Naive thymus-derived CD4-positive, alpha-beta T cell (primary cell): ENCODE measurements at regions not wholly inside any gene's neighbourhood (a gene's known extent, or its start where the extent isn't known, plus 50 kb on each side); places are given as distances from the start of the nearest gene placed in this dataset.
A peak's percentile ranks its signal among the peaks of the same experiment; 100 is the strongest.

Experiments used
- ATAC-seq: fragments of 150-1000 bp; cut with Tn5 transposase; 2 replicates; pipeline ENCODE4 v1.10.0; 2021; ENCODE audit warnings: mild to moderate bottlenecking, moderate library complexity
- CTCF ChIA-PET: fragments of 350-600 bp; sonication (Branson Sonifier 250); formaldehyde crosslinking; loops from one replicate; lab custom pipeline; 2021; ENCODE audit warnings: antibody characterized with exemption; lab: Charles Lee
- POLR2A ChIA-PET: fragments of 350-600 bp; sonication (Branson Sonifier 250); formaldehyde crosslinking; loops from one replicate; lab custom pipeline; 2021; ENCODE audit warnings: antibody characterized with exemption, inconsistent platforms; lab: Charles Lee
- DNase-seq, 9 donors: peaks; one replicate each; pipeline versions ENCODE4 v3.0.0 to v3.0.0-alpha.2; 2020 to 2022; ENCODE audit warnings: mixed read lengths in 1 of 9
- H3K27ac ChIP-seq: one replicate; pipeline ENCODE4 v1.7.0; 2013; ENCODE audit warnings: mild to moderate bottlenecking, low read depth, low read length, moderate library complexity
- H3K27me3 ChIP-seq, 2 donors: one replicate each; pipeline ENCODE4 v1.7.0; 2013; ENCODE audit warnings: low read length in 2 of 2, mild to moderate bottlenecking in 2 of 2, moderate library complexity in 2 of 2; ENCODE audit not compliant: control insufficient read depth in 2 of 2, insufficient read depth in 2 of 2
- H3K36me3 ChIP-seq, 3 experiments: 1 replicate in 2 of 3; 2 replicates in 1 of 3; pipeline ENCODE4 v1.7.0; 2013; ENCODE audit warnings: low read length in 3 of 3, mild to moderate bottlenecking in 3 of 3, moderate library complexity in 1 of 3; ENCODE audit not compliant: insufficient read depth in 3 of 3, control insufficient read depth in 2 of 3
- H3K4me1 ChIP-seq, 2 donors: one replicate each; pipeline ENCODE4 v1.7.0; 2013; ENCODE audit warnings: low read length in 2 of 2, mild to moderate bottlenecking in 2 of 2, moderate library complexity in 1 of 2; ENCODE audit not compliant: control insufficient read depth in 2 of 2, insufficient read depth in 2 of 2
- H3K4me3 ChIP-seq: 2 replicates; pipeline ENCODE4 v1.7.0; 2013; ENCODE audit warnings: mild to moderate bottlenecking, low read length
- H3K9me3 ChIP-seq, 3 experiments: 1 replicate in 2 of 3; 2 replicates in 1 of 3; pipeline ENCODE4 v1.7.0; 2013; ENCODE audit warnings: low read length in 3 of 3; ENCODE audit not compliant: control insufficient read depth in 2 of 3
- H3K27ac Mint-ChIP-seq, 9 donors: one replicate each; pipeline ENCODE4 v1.8.0; 2020 to 2022; ENCODE audit warnings: mixed read lengths in 9 of 9, mild to moderate bottlenecking in 8 of 9, moderate library complexity in 5 of 9, inconsistent platforms in 2 of 9
- H3K27me3 Mint-ChIP-seq, 5 donors: one replicate each; pipeline ENCODE4 v1.8.0; 2021 to 2022; ENCODE audit warnings: mixed read lengths in 5 of 5, mild to moderate bottlenecking in 1 of 5
- H3K36me3 Mint-ChIP-seq, 5 donors: one replicate each; pipeline ENCODE4 v1.8.0; 2020 to 2022; ENCODE audit warnings: mixed read lengths in 5 of 5, mild to moderate bottlenecking in 3 of 5, inconsistent platforms in 1 of 5
- H3K4me1 Mint-ChIP-seq, 7 donors: one replicate each; pipeline ENCODE4 v1.8.0; 2020 to 2022; ENCODE audit warnings: mixed read lengths in 7 of 7, mild to moderate bottlenecking in 3 of 7, inconsistent platforms in 1 of 7
- H3K4me3 Mint-ChIP-seq, 10 donors: one replicate each; pipeline ENCODE4 v1.8.0; 2020 to 2022; ENCODE audit warnings: mild to moderate bottlenecking in 10 of 10, mixed read lengths in 10 of 10, moderate library complexity in 6 of 10, inconsistent platforms in 2 of 10
- H3K9me3 Mint-ChIP-seq, 11 donors: one replicate each; pipeline ENCODE4 v1.8.0; 2020 to 2022; ENCODE audit warnings: mixed read lengths in 11 of 11, mild to moderate bottlenecking in 4 of 11, inconsistent platforms in 1 of 11, moderate library complexity in 1 of 11
- intact Hi-C, 2 donors: fragments of 100-400 bp; cut with micrococcal nuclease; formaldehyde crosslinking; loops; one replicate each; pipeline ENCODE4 v1.15.1; 2023

- H3K27ac ChIP-seq = no peak overlapping the region
- H3K27me3 ChIP-seq = no peaks in the 10 kb centered on the region
- ATAC-seq (no peak), DNase-seq (peak in 1 of 9 donors; percentile 1)
- H3K27ac Mint-ChIP-seq = no peak overlapping the region
- no peaks in the 10 kb centered on the region for H3K4me1 Mint-ChIP-seq
- H3K4me1 ChIP-seq = no peaks in the 10 kb centered on the region
- ChIA-PET POLR2A (no interaction called here), CTCF (no interaction called here)
- no peaks in the 10 kb centered on the region for H3K9me3 ChIP-seq
- no peak overlapping the region for H3K4me3 ChIP-seq
- intact Hi-C loops = loop anchor here in 1 of 2 donors (10.0 kb wide), 1 partner anchor 202 kb away; no protein-coding TSS in a partner anchor
- no peaks in the 10 kb centered on the region for H3K36me3 Mint-ChIP-seq
- H3K9me3 Mint-ChIP-seq = peaks cover 0 to 3% (median 0%) of the 10 kb centered on the region in 11 donors
- no peak overlapping the region for H3K4me3 Mint-ChIP-seq
- H3K36me3 ChIP-seq = no peaks in the 10 kb centered on the region
- peaks cover 0 to 4% (median 0%) of the 10 kb centered on the region in 5 donors for H3K27me3 Mint-ChIP-seq
Observed at GRCh38 chr18:34122724-34123334, 101.9 kb downstream of the NOL4 start.

GRCh38 chr18:34121200-34121721 is 103.5 kb downstream of the NOL4 start:
- peaks cover 0 to 4% (median 0%) of the 10 kb centered on the region in 5 donors for H3K27me3 Mint-ChIP-seq
- H3K9me3 Mint-ChIP-seq = peaks cover 0 to 3% (median 0%) of the 10 kb centered on the region in 11 donors
- intact Hi-C loops = loop anchor here in 1 of 2 donors (10.0 kb wide), 1 partner anchor 204 kb away; no protein-coding TSS in a partner anchor
- Histone ChIP-seq H3K9me3 (no peaks in the 10 kb centered on the region), H3K4me1 (no peaks in the 10 kb centered on the region), H3K27me3 (no peaks in the 10 kb centered on the region), H3K4me3 (no peak overlapping the region), H3K36me3 (no peaks in the 10 kb centered on the region), H3K27ac (no peak overlapping the region)
- no peak overlapping the region for H3K27ac Mint-ChIP-seq
- no peaks in the 10 kb centered on the region for H3K4me1 Mint-ChIP-seq
- DNase-seq (no peak), ATAC-seq (no peak)
- ChIA-PET CTCF (interaction anchor here (0.6 kb wide), 1 partner anchor 71 kb away, joined by 3 read pairs; no protein-coding TSS in a partner anchor), POLR2A (no interaction called here)
- H3K36me3 Mint-ChIP-seq = no peaks in the 10 kb centered on the region
- H3K4me3 Mint-ChIP-seq = no peak overlapping the region

GRCh38 chr18:34120294-34120693 is 104.4 kb downstream of the NOL4 start:
- Histone ChIP-seq H3K36me3 (no peaks in the 10 kb centered on the region), H3K27ac (no peak overlapping the region), H3K9me3 (no peaks in the 10 kb centered on the region), H3K4me3 (no peak overlapping the region), H3K4me1 (no peaks in the 10 kb centered on the region), H3K27me3 (no peaks in the 10 kb centered on the region)
- H3K27ac Mint-ChIP-seq = no peak overlapping the region
- no peaks in the 10 kb centered on the region for H3K4me1 Mint-ChIP-seq
- CTCF ChIA-PET = no interaction called here
- peaks cover 0 to 4% (median 0%) of the 10 kb centered on the region in 5 donors for H3K27me3 Mint-ChIP-seq
- no peak overlapping the region for H3K4me3 Mint-ChIP-seq
- intact Hi-C loops = loop anchor here in 1 of 2 donors (10.0 kb wide), 1 partner anchor 205 kb away; no protein-coding TSS in a partner anchor
- no peaks in the 10 kb centered on the region for H3K9me3 Mint-ChIP-seq
- ATAC-seq (no peak), DNase-seq (no peak)
- POLR2A ChIA-PET = no interaction called here
- H3K36me3 Mint-ChIP-seq = no peaks in the 10 kb centered on the region

- H3K27me3 Mint-ChIP-seq = peaks cover 0 to 4% (median 0%) of the 10 kb centered on the region in 5 donors
- no peaks in the 10 kb centered on the region for H3K27me3 ChIP-seq
- H3K36me3 ChIP-seq = no peaks in the 10 kb centered on the region
- peaks cover 0 to 3% (median 0%) of the 10 kb centered on the region in 11 donors for H3K9me3 Mint-ChIP-seq
- CTCF ChIA-PET = interaction anchor here (0.9 kb wide), 1 partner anchor 21 kb away, joined by 4 read pairs; no protein-coding TSS in a partner anchor
- no peaks in the 10 kb centered on the region for H3K36me3 Mint-ChIP-seq
- no peak overlapping the region for H3K4me3 Mint-ChIP-seq
- POLR2A ChIA-PET = no interaction called here
- ATAC-seq = no peak
- H3K9me3 ChIP-seq = no peaks in the 10 kb centered on the region
- no peak overlapping the region for H3K27ac ChIP-seq
- no peak overlapping the region for H3K4me3 ChIP-seq
- no peaks in the 10 kb centered on the region for H3K4me1 Mint-ChIP-seq
- H3K27ac Mint-ChIP-seq = no peak overlapping the region
- DNase-seq = no peak
- no peaks in the 10 kb centered on the region for H3K4me1 ChIP-seq
- intact Hi-C loops = no loop called here
Observed at GRCh38 chr18:34117319-34117718, 107.4 kb downstream of the NOL4 start.

GRCh38 chr18:34115409-34116081 is 109.2 kb downstream of the NOL4 start:
- H3K4me1 Mint-ChIP-seq = no peaks in the 10 kb centered on the region
- DNase-seq (no peak), ATAC-seq (no peak)
- H3K36me3 ChIP-seq = no peaks in the 10 kb centered on the region
- H3K27me3 ChIP-seq = no peaks in the 10 kb centered on the region
- H3K27ac Mint-ChIP-seq = no peak overlapping the region
- H3K27ac ChIP-seq = no peak overlapping the region
- ChIA-PET CTCF (no interaction called here), POLR2A (no interaction called here)
- H3K36me3 Mint-ChIP-seq = no peaks in the 10 kb centered on the region
- no peaks in the 10 kb centered on the region for H3K4me1 ChIP-seq
- H3K27me3 Mint-ChIP-seq = peaks cover 0 to 4% (median 0%) of the 10 kb centered on the region in 5 donors
- H3K4me3 ChIP-seq = no peak overlapping the region
- peaks cover 0 to 11% (median 0%) of the 10 kb centered on the region in 11 donors for H3K9me3 Mint-ChIP-seq
- no peaks in the 10 kb centered on the region for H3K9me3 ChIP-seq
- H3K4me3 Mint-ChIP-seq = no peak overlapping the region
- intact Hi-C loops = no loop called here

GRCh38 chr18:34114996-34115395 is 109.7 kb downstream of the NOL4 start:
- intact Hi-C loops = no loop called here
- Mint-ChIP-seq H3K27ac (no peak overlapping the region), H3K36me3 (no peaks in the 10 kb centered on the region), H3K27me3 (peaks cover 0 to 4% (median 0%) of the 10 kb centered on the region in 5 donors), H3K4me1 (no peaks in the 10 kb centered on the region), H3K9me3 (peaks cover 0 to 12% (median 0%) of the 10 kb centered on the region in 11 donors), H3K4me3 (no peak overlapping the region)
- ChIA-PET POLR2A (no interaction called here), CTCF (no interaction called here)
- DNase-seq (no peak), ATAC-seq (no peak)
- Histone ChIP-seq H3K4me3 (no peak overlapping the region), H3K27ac (no peak overlapping the region), H3K9me3 (no peaks in the 10 kb centered on the region), H3K4me1 (no peaks in the 10 kb centered on the region), H3K27me3 (no peaks in the 10 kb centered on the region), H3K36me3 (no peaks in the 10 kb centered on the region)
